Trophoblast cell (in vitro differentiated cells and primary cell): ENCODE measurements at regions not wholly inside any gene's neighbourhood (a gene's known extent, or its start where the extent isn't known, plus 50 kb on each side); places are given as distances from the start of the nearest gene placed in this dataset.

Source experiments
- DNase-seq, 2 donors: peaks; one replicate each; pipeline ENCODE4 v3.0.0-alpha.2; 2016
- H2AFZ ChIP-seq: 2 replicates; pipeline ENCODE4 v1.6.1; 2013; ENCODE audit warnings: low read length, moderate library complexity, mild to moderate bottlenecking; ENCODE audit not compliant: insufficient read depth, poor library complexity
- H2AK5ac ChIP-seq: 2 replicates; pipeline ENCODE4 v1.6.1; 2013; ENCODE audit warnings: mild to moderate bottlenecking, low read length
- H2BK120ac ChIP-seq: 2 replicates; pipeline ENCODE4 v1.6.1; 2013; ENCODE audit warnings: low read length, mild to moderate bottlenecking, moderate library complexity; ENCODE audit not compliant: insufficient read depth, poor library complexity
- H2BK12ac ChIP-seq: 2 replicates; pipeline ENCODE4 v1.6.1; 2013; ENCODE audit warnings: mild to moderate bottlenecking, low read length, moderate library complexity
- H2BK5ac ChIP-seq: 2 replicates; pipeline ENCODE4 v1.6.1; 2013; ENCODE audit warnings: low read length, low read depth, moderate library complexity, mild to moderate bottlenecking; ENCODE audit not compliant: poor library complexity
- H3K14ac ChIP-seq: 2 replicates; pipeline ENCODE4 v1.6.1; 2013; ENCODE audit warnings: mild to moderate bottlenecking, low read length
- H3K18ac ChIP-seq: 2 replicates; pipeline ENCODE4 v1.6.1; 2013; ENCODE audit warnings: mild to moderate bottlenecking, low read length
- H3K23ac ChIP-seq: 2 replicates; pipeline ENCODE4 v1.6.1; 2013; ENCODE audit warnings: low read length
- H3K27ac ChIP-seq: 2 replicates; pipeline ENCODE4 v1.5.1; 2013; ENCODE audit warnings: low read depth, mild to moderate bottlenecking, inconsistent platforms, low read length, moderate library complexity
- H3K27me3 ChIP-seq: 2 replicates; pipeline ENCODE4 v1.6.1; 2013; ENCODE audit warnings: inconsistent platforms, mild to moderate bottlenecking, low read length, moderate library complexity; ENCODE audit not compliant: insufficient read depth
- H3K36me3 ChIP-seq, 2 experiments: 1 replicate in 1 of 2; 2 replicates in 1 of 2; pipeline ENCODE4 v1.6.1; 2013; ENCODE audit warnings: low read length in 2 of 2, mild to moderate bottlenecking in 2 of 2, moderate library complexity in 1 of 2; ENCODE audit not compliant: insufficient read depth in 2 of 2, control insufficient read depth in 1 of 2
- H3K4ac ChIP-seq: 2 replicates; pipeline ENCODE4 v1.6.1; 2013; ENCODE audit warnings: low read depth, mild to moderate bottlenecking, low read length, moderate library complexity
- H3K4me1 ChIP-seq, 2 experiments: 1 replicate in 1 of 2; 2 replicates in 1 of 2; pipeline ENCODE4 v1.6.1; 2013; ENCODE audit warnings: low read length in 2 of 2, mild to moderate bottlenecking in 2 of 2, moderate library complexity in 1 of 2; ENCODE audit not compliant: insufficient read depth in 2 of 2, control insufficient read depth in 1 of 2
- H3K4me2 ChIP-seq: 2 replicates; pipeline ENCODE4 v1.6.1; 2013; ENCODE audit warnings: inconsistent platforms, mild to moderate bottlenecking, low read length, moderate library complexity
- H3K4me3 ChIP-seq: 2 replicates; pipeline ENCODE4 v1.5.1; 2013; ENCODE audit warnings: mild to moderate bottlenecking, low read depth, low read length, inconsistent platforms
- H3K79me1 ChIP-seq: one replicate; pipeline ENCODE4 v1.6.1; 2013; ENCODE audit warnings: low read length
- H3K79me2 ChIP-seq: 2 replicates; pipeline ENCODE4 v1.6.1; 2013; ENCODE audit warnings: low read length, mild to moderate bottlenecking; ENCODE audit not compliant: control insufficient read depth, insufficient read depth, poor library complexity
- H3K9ac ChIP-seq: 2 replicates; pipeline ENCODE4 v1.6.1; 2013; ENCODE audit warnings: mild to moderate bottlenecking, low read length
- H3K9me3 ChIP-seq: 2 replicates; pipeline ENCODE4 v1.6.1; 2013; ENCODE audit warnings: low read depth, mild to moderate bottlenecking, control low read depth, inconsistent platforms, low read length; ENCODE audit not compliant: insufficient read depth
- H4K12ac ChIP-seq: 2 replicates; pipeline ENCODE4 v1.6.1; 2013; ENCODE audit warnings: low read depth, mild to moderate bottlenecking, low read length, moderate library complexity
- H4K8ac ChIP-seq: 2 replicates; pipeline ENCODE4 v1.6.1; 2013; ENCODE audit warnings: low read depth, mild to moderate bottlenecking, low read length, moderate library complexity
- H4K91ac ChIP-seq: one replicate; pipeline ENCODE4 v1.6.1; 2013; ENCODE audit warnings: low read depth, mild to moderate bottlenecking, low read length, moderate library complexity
- WGBS: extraction: QIAGEN DNeasy Blood & Tissue Kit; methylation state at CpG from one replicate; pipeline ENCODE4 v1.1.7; 2013; ENCODE audit warnings: missing lambda C conversion rate; ENCODE audit not compliant: insufficient read length, insufficient coverage; ENCODE audit errors: extremely low coverage; 5-methylcytosine and 5-hydroxymethylcytosine counted together

DNA sequence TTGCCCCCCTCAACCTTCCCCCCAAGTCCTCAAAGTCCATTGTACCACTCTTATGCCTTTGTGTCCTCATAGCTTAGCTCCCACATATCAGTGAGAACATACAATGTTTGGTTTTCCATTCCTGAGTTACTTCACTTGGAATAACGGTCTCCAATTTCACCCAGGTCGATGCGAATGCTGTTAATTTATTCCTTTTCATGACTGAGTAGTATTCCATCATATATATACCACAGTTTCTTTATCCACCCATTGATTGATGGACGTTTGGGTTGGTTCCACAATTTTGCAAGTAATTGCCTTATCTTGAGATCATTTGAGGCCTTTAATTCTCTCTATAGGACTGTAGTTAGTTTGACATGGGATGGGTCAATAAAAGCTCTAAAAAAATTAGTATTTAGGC lies 124.7 kb downstream of the ARL4A start:
- no peak overlapping the region for H4K12ac ChIP-seq

DNA sequence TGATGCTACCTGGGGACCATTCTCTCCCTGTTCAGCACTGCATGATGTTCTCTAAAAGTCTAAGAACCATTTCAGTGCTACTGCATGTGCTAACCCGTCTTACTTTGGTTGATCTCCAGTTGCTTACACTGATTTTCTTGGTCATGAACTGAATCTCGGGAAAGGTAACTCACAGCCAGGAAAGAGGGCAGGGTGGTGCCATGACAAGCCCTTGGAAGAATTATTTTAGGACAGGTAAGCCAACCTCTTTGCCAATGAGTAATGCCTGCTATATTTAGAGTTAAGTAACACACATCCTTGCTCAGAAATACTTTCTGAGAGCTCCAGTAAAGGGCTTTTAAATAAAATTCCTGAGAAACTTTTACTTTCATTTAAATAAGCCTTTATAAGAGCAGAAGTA lies 126.7 kb downstream of the ARL4A start:
- H2BK12ac ChIP-seq = no peak overlapping the region
- no peak overlapping the region for H4K91ac ChIP-seq
- no peak overlapping the region for H4K12ac ChIP-seq
- no peak overlapping the region for H3K9ac ChIP-seq
- no peak overlapping the region for H3K4ac ChIP-seq
- no peaks in the 10 kb centered on the region for H3K9me3 ChIP-seq
- DNase-seq = no peak
- H3K4me2 ChIP-seq = no peak overlapping the region
- H2AK5ac ChIP-seq = no peak overlapping the region
- no peaks in the 10 kb centered on the region for H3K27me3 ChIP-seq
- no peak overlapping the region for H3K14ac ChIP-seq
- H2BK5ac ChIP-seq = no peak overlapping the region
- H3K79me1 ChIP-seq = no peaks in the 10 kb centered on the region
- no peak overlapping the region for H4K8ac ChIP-seq
- no peaks in the 10 kb centered on the region for H3K79me2 ChIP-seq
- H2BK120ac ChIP-seq = no peak overlapping the region
- no peak overlapping the region for H3K4me3 ChIP-seq
- H3K27ac ChIP-seq = no peak overlapping the region
- no peak overlapping the region for H3K18ac ChIP-seq
- H2AFZ ChIP-seq = no peak overlapping the region
- no peak overlapping the region for H3K23ac ChIP-seq
- H3K4me1 ChIP-seq = no peaks in the 10 kb centered on the region
- no peaks in the 10 kb centered on the region for H3K36me3 ChIP-seq
- WGBS = no CpG with 5 or more reads among the region's 2 CpGs

More for the DNA sequence above, 124.7 kb downstream of the ARL4A start:
- H2BK120ac ChIP-seq = no peak overlapping the region
- no peak overlapping the region for H3K9ac ChIP-seq
- no peak overlapping the region for H4K8ac ChIP-seq
- H2AFZ ChIP-seq = no peak overlapping the region
- H3K4me1 ChIP-seq = no peaks in the 10 kb centered on the region
- H3K27ac ChIP-seq = no peak overlapping the region
- H2BK12ac ChIP-seq = no peak overlapping the region
- H3K4me3 ChIP-seq = no peak overlapping the region
- no peaks in the 10 kb centered on the region for H3K9me3 ChIP-seq
- no CpG with 5 or more reads among the region's 4 CpGs for WGBS
- H4K91ac ChIP-seq = no peak overlapping the region
- DNase-seq = no peak
- no peaks in the 10 kb centered on the region for H3K79me1 ChIP-seq
- H3K4me2 ChIP-seq = no peak overlapping the region
- H2BK5ac ChIP-seq = no peak overlapping the region
- no peak overlapping the region for H3K23ac ChIP-seq
- H2AK5ac ChIP-seq = no peak overlapping the region
- no peak overlapping the region for H3K18ac ChIP-seq
- no peaks in the 10 kb centered on the region for H3K79me2 ChIP-seq
- H3K14ac ChIP-seq = no peak overlapping the region
- no peaks in the 10 kb centered on the region for H3K27me3 ChIP-seq
- no peak overlapping the region for H3K4ac ChIP-seq
- no peaks in the 10 kb centered on the region for H3K36me3 ChIP-seq

DNA sequence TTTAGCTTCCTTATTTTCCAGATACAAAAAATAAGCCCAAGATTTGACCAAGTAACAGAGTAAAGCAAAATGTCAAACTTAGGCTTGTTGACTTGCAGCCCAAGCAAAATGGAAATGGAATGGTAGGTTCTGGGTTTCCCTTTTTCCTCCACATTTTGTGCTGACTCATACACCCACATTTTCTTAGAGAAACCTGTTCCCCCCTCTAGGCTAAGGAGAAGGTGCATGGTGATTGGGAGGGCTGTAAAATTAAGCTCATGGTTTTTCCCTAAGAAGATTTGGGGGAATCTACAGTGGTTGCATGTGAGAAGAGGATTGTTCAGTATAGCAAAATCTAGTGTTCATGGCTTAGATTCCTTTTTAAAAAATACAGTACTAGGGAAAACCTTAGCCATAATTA lies 127.4 kb downstream of the ARL4A start:
- Histone ChIP-seq H3K79me2 (no peaks in the 10 kb centered on the region), H3K79me1 (no peaks in the 10 kb centered on the region), H3K27me3 (no peaks in the 10 kb centered on the region), H2BK12ac (no peak overlapping the region), H4K8ac (no peak overlapping the region), H3K36me3 (no peaks in the 10 kb centered on the region), H2AFZ (no peak overlapping the region), H2BK120ac (no peak overlapping the region), H3K9ac (no peak overlapping the region), H3K9me3 (no peaks in the 10 kb centered on the region), H4K91ac (no peak overlapping the region), H4K12ac (no peak overlapping the region), H3K4me3 (no peak overlapping the region), H3K18ac (no peak overlapping the region), H3K23ac (no peak overlapping the region), H3K4ac (no peak overlapping the region), H2AK5ac (no peak overlapping the region), H2BK5ac (no peak overlapping the region), H3K27ac (no peak overlapping the region), H3K4me1 (no peaks in the 10 kb centered on the region), H3K14ac (no peak overlapping the region), H3K4me2 (no peak overlapping the region)
- DNase-seq = no peak

DNA sequence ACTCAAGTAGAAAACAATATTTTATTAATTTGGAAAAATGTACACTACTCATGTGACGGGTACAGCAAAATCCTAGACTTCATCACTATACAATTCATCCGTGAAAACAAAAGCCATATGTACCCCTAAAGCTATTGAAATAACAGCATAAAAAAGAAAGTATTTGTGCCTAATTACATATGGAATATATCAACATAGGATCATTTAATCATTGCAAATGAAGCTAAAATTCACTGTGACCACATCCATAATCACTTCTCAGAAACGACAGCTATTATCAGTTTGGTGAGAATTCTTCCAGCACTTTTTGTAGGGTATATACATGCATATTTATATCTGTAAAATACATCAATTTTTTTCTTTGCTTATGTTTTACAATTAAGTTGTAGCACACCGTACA lies 128.0 kb downstream of the ARL4A start:
- no peak overlapping the region for H2BK12ac ChIP-seq
- no peak overlapping the region for H2AK5ac ChIP-seq
- no CpG with 5 or more reads among the region's 4 CpGs for WGBS
- no peaks in the 10 kb centered on the region for H3K79me1 ChIP-seq
- H3K14ac ChIP-seq = no peak overlapping the region
- no peaks in the 10 kb centered on the region for H3K27me3 ChIP-seq
- H2AFZ ChIP-seq = no peak overlapping the region
- no peaks in the 10 kb centered on the region for H3K9me3 ChIP-seq
- no peak overlapping the region for H4K91ac ChIP-seq
- no peak overlapping the region for H4K8ac ChIP-seq
- no peak overlapping the region for H3K18ac ChIP-seq
- H3K4me2 ChIP-seq = no peak overlapping the region
- no peak overlapping the region for H2BK120ac ChIP-seq
- no peak overlapping the region for H3K27ac ChIP-seq
- no peaks in the 10 kb centered on the region for H3K79me2 ChIP-seq
- DNase-seq = no peak
- H3K23ac ChIP-seq = no peak overlapping the region
- H3K4me1 ChIP-seq = no peaks in the 10 kb centered on the region
- no peak overlapping the region for H3K9ac ChIP-seq
- H3K4ac ChIP-seq = no peak overlapping the region
- H3K4me3 ChIP-seq = no peak overlapping the region
- no peak overlapping the region for H4K12ac ChIP-seq
- no peaks in the 10 kb centered on the region for H3K36me3 ChIP-seq
- no peak overlapping the region for H2BK5ac ChIP-seq

DNA sequence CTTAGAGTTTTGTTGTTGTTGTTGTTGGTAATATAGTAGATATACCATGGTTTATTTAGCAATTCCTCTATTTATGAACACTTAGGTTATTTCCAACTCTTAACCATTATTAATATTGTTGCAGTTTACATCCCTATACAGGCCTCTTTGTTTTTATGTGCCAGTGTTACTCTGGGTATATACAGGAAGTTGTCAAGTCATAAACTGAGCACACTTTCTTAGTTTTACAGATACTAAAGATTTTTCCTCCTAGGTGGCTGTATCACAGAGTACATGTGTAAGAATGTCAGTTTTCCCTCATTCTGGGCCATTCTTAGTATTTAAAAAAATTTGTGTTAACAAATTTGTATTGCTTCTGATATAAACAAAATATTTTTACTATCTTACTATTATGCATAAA lies 128.4 kb downstream of the ARL4A start:
- H2BK5ac ChIP-seq = no peak overlapping the region
- no peak overlapping the region for H3K18ac ChIP-seq
- H3K23ac ChIP-seq = no peak overlapping the region
- no peak overlapping the region for H4K12ac ChIP-seq
- H3K4me2 ChIP-seq = no peak overlapping the region
- no peaks in the 10 kb centered on the region for H3K27me3 ChIP-seq
- no peak overlapping the region for H3K4ac ChIP-seq
- no peak overlapping the region for H2AK5ac ChIP-seq
- no peak overlapping the region for H2AFZ ChIP-seq
- H2BK120ac ChIP-seq = no peak overlapping the region
- H3K36me3 ChIP-seq = no peaks in the 10 kb centered on the region
- no peak overlapping the region for H3K14ac ChIP-seq
- H3K79me2 ChIP-seq = no peaks in the 10 kb centered on the region
- DNase-seq = no peak
- H3K9me3 ChIP-seq = no peaks in the 10 kb centered on the region
- no peak overlapping the region for H3K4me3 ChIP-seq
- no peak overlapping the region for H3K9ac ChIP-seq
- H3K27ac ChIP-seq = no peak overlapping the region
- H3K79me1 ChIP-seq = no peaks in the 10 kb centered on the region
- no peak overlapping the region for H4K91ac ChIP-seq
- H2BK12ac ChIP-seq = no peak overlapping the region
- no peaks in the 10 kb centered on the region for H3K4me1 ChIP-seq
- H4K8ac ChIP-seq = no peak overlapping the region
